ENCODE measurements at regions not wholly inside any gene's neighbourhood (a gene's known extent, or its start where the extent isn't known, plus 50 kb on each side); places are given as distances from the start of the nearest gene placed in this dataset.

DNA sequence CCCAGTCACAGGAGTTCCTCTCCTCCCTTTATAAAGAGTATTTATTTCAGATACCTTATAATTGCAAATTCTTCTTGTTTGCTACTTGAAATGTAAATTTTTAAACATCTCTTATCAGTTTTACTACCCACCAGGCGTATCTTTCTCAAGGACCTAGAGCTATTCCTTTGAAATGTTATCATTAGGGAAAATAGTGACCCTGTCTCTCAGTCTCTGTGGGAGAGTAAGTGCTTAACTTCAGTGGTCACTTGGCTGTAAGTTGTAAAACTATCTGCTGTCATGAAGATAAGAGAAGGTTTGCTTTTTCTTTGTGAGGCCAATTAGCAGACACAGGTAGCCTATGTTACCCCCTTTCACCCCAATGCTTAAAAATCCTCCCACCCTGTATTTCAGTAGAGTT is 241.6 kb downstream of the TACR3 start:
- Histone ChIP-seq H3K27me3 (ENCODE audit: control insufficient read depth, insufficient read depth, low read length) (no peaks in the 10 kb centered on the region), H3K4me3 (ENCODE audit: low read length) (no peak overlapping the region), H3K27ac (ENCODE audit: low read length) (no peak overlapping the region), H3K4me1 (ENCODE audit: control insufficient read depth, insufficient read depth, low read length) (no peaks in the 10 kb centered on the region), H3K9me3 (replicated peaks; ENCODE audit: control insufficient read depth, low read depth, low read length) (no peaks in the 10 kb centered on the region), H3K36me3 (ENCODE audit: control insufficient read depth, insufficient read depth, low read length) (no peaks in the 10 kb centered on the region)
- WGBS (ENCODE audit: insufficient coverage), result no CpG with 5 or more reads among the region's 1 CpG
- DNase-seq, result no peak

GRCh38 chr4:103457566-103457965 is 259.4 kb upstream of the CENPE start:
- Histone ChIP-seq H3K9me3 (replicated peaks; ENCODE audit: control insufficient read depth, low read depth, low read length) (peaks cover 4% of the 10 kb centered on the region), H3K4me3 (ENCODE audit: low read length) (no peak overlapping the region), H3K4me1 (ENCODE audit: control insufficient read depth, insufficient read depth, low read length) (no peaks in the 10 kb centered on the region), H3K27me3 (ENCODE audit: control insufficient read depth, insufficient read depth, low read length) (no peaks in the 10 kb centered on the region), H3K36me3 (ENCODE audit: control insufficient read depth, insufficient read depth, low read length) (no peaks in the 10 kb centered on the region), H3K27ac (ENCODE audit: low read length) (no peak overlapping the region)
- WGBS (ENCODE audit: insufficient coverage), result no CpG with 5 or more reads among the region's 2 CpGs
- no peak for DNase-seq

DNA sequence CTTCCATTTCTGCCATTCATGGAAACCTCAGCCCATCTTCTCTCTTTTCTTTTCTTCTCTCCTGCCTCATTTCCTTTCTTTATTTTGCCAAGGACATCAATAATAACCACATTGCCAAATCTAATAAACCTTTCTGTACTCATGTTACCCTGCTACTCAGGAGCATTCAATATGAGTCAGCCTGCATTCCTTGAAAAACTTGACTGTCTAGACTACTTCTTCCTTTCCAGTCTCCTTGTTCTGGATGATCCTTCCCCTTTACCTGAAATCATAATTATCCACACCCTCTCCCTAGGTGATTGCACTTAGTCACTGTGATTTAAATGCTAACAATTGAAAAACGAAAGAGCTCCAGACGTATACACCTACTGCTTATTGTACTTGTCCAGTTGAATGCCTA is 253.2 kb upstream of the CENPE start:
- no peak for DNase-seq
- peaks cover 4% of the 10 kb centered on the region for H3K9me3 ChIP-seq (replicated peaks; ENCODE audit: control insufficient read depth, low read depth, low read length)
- no peak overlapping the region for H3K27ac ChIP-seq (ENCODE audit: low read length)
- H3K4me1 ChIP-seq (ENCODE audit: control insufficient read depth, insufficient read depth, low read length), result no peaks in the 10 kb centered on the region
- 94% methylated on average over 2 of the region's 2 CpGs for WGBS (ENCODE audit: insufficient coverage)
- no peaks in the 10 kb centered on the region for H3K27me3 ChIP-seq (ENCODE audit: control insufficient read depth, insufficient read depth, low read length)
- H3K36me3 ChIP-seq (ENCODE audit: control insufficient read depth, insufficient read depth, low read length), result no peaks in the 10 kb centered on the region
- H3K4me3 ChIP-seq (ENCODE audit: low read length), result no peak overlapping the region

DNA sequence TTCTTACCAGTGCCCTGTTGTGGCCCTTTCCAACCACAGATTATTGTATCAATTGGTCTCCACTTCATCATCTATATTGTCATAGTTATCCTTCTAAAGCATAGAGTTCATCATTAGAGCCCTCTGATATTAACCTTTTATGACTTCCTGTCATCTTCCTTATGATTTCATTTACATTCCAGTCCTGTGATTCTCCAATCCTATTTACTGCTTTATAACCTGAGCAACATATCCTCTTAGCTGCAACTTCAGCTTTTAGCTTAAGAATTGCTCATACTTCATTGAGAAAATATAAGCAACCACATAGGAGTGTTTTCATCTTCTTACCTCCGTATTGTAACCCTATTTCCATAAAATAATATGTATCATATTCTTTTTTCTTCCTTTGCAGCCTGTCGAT is 252.6 kb upstream of the CENPE start:
- WGBS (ENCODE audit: insufficient coverage), result no CpG with 5 or more reads among the region's 2 CpGs
- Histone ChIP-seq H3K36me3 (ENCODE audit: control insufficient read depth, insufficient read depth, low read length) (no peaks in the 10 kb centered on the region), H3K4me1 (ENCODE audit: control insufficient read depth, insufficient read depth, low read length) (no peaks in the 10 kb centered on the region)

DNA sequence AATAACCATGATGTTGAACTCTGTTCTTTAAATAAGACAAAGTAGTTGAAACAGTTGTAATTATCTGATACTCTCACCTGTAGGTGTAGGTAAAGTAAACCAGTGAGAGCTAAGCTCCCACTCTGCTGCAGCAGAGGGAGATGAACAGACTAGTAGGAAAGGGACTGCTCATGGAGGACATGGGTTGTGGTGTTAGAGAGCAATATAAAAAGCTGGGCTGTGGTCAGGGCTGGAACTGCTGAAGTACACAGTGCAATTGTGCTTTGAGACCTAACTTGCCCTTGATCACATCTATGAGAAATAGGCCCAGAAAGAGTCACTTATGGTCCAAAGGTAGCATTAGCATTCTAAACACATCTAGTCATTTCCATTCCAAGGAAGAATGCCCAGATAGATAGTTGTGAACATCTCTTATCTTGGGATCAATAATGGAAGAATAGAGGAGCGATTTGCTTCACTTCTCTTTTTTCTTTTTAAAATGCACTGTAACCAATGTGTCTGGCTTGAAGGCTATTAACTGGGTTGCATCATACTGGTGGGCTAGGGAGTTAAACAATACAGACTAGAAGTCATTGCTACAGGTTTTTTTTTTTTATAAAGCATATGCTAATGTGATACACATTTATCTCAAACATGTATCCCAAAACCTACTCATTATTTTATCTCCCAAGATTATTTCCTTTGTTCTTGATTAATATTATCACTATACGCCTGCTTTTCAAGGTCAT is 251.3 kb upstream of the CENPE start:
- Histone ChIP-seq H3K9me3 (replicated peaks; ENCODE audit: control insufficient read depth, low read depth, low read length) (no peaks in the 10 kb centered on the region), H3K4me3 (ENCODE audit: low read length) (no peak overlapping the region), H3K36me3 (ENCODE audit: control insufficient read depth, insufficient read depth, low read length) (no peaks in the 10 kb centered on the region), H3K4me1 (ENCODE audit: control insufficient read depth, insufficient read depth, low read length) (no peaks in the 10 kb centered on the region), H3K27ac (ENCODE audit: low read length) (no peak overlapping the region), H3K27me3 (ENCODE audit: control insufficient read depth, insufficient read depth, low read length) (no peaks in the 10 kb centered on the region)
- DNase-seq, result no peak
- WGBS (ENCODE audit: insufficient coverage), result no CpG with 5 or more reads among the region's 2 CpGs

More for the DNA sequence above, 252.6 kb upstream of the CENPE start:
- no peaks in the 10 kb centered on the region for H3K27me3 ChIP-seq (ENCODE audit: control insufficient read depth, insufficient read depth, low read length)
- no peak overlapping the region for H3K27ac ChIP-seq (ENCODE audit: low read length)
- no peak overlapping the region for H3K4me3 ChIP-seq (ENCODE audit: low read length)
- DNase-seq, result no peak
- H3K9me3 ChIP-seq (replicated peaks; ENCODE audit: control insufficient read depth, low read depth, low read length), result peaks cover 4% of the 10 kb centered on the region

- DNase-seq, result no peak
- H3K27me3 ChIP-seq (ENCODE audit: control insufficient read depth, insufficient read depth, low read length), result no peaks in the 10 kb centered on the region
- no CpG with 5 or more reads among the region's 1 CpG for WGBS (ENCODE audit: insufficient coverage)
- no peak overlapping the region for H3K27ac ChIP-seq (ENCODE audit: low read length)
- no peaks in the 10 kb centered on the region for H3K9me3 ChIP-seq (replicated peaks; ENCODE audit: control insufficient read depth, low read depth, low read length)
- no peaks in the 10 kb centered on the region for H3K36me3 ChIP-seq (ENCODE audit: control insufficient read depth, insufficient read depth, low read length)
- H3K4me3 ChIP-seq (ENCODE audit: low read length), result no peak overlapping the region
- no peaks in the 10 kb centered on the region for H3K4me1 ChIP-seq (ENCODE audit: control insufficient read depth, insufficient read depth, low read length)
Measured at GRCh38 chr4:103445377-103445776, 247.2 kb upstream of the CENPE start.

DNA sequence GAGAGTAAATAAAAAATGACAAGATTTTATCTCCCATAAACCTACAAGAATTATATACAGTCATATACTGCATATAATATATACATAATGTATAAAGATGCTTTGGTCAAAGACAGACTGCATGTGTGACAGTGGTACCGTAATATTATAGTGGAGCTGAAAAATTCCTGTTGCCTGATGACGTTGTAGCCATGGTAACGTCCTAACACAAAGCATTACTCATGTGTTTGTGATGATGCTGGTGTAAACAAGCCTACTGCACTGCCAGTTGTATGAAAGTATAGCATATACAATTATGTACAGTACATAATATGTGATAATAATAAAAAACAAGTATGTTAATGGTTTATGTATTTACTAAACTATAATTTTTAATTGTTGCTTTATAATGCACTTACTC is 245.2 kb upstream of the CENPE start:
- Histone ChIP-seq H3K36me3 (ENCODE audit: control insufficient read depth, insufficient read depth, low read length) (no peaks in the 10 kb centered on the region), H3K27ac (ENCODE audit: low read length) (no peak overlapping the region), H3K4me1 (ENCODE audit: control insufficient read depth, insufficient read depth, low read length) (no peaks in the 10 kb centered on the region), H3K27me3 (ENCODE audit: control insufficient read depth, insufficient read depth, low read length) (no peaks in the 10 kb centered on the region), H3K9me3 (replicated peaks; ENCODE audit: control insufficient read depth, low read depth, low read length) (no peaks in the 10 kb centered on the region), H3K4me3 (ENCODE audit: low read length) (no peak overlapping the region)
- DNase-seq, result peak; percentile 52
- WGBS (ENCODE audit: insufficient coverage), result 30% methylated on average over 2 of the region's 3 CpGs

GRCh38 chr4:103429283-103429682 is 231.1 kb upstream of the CENPE start:
- DNase-seq, result no peak
- Histone ChIP-seq H3K4me1 (ENCODE audit: control insufficient read depth, insufficient read depth, low read length) (no peaks in the 10 kb centered on the region), H3K4me3 (ENCODE audit: low read length) (no peak overlapping the region), H3K9me3 (replicated peaks; ENCODE audit: control insufficient read depth, low read depth, low read length) (no peaks in the 10 kb centered on the region), H3K27me3 (ENCODE audit: control insufficient read depth, insufficient read depth, low read length) (no peaks in the 10 kb centered on the region), H3K27ac (ENCODE audit: low read length) (no peak overlapping the region), H3K36me3 (ENCODE audit: control insufficient read depth, insufficient read depth, low read length) (no peaks in the 10 kb centered on the region)
- 30% methylated on average over 7 of the region's 7 CpGs for WGBS (ENCODE audit: insufficient coverage)

GRCh38 chr4:103425406-103425805 is 227.3 kb upstream of the CENPE start:
- Histone ChIP-seq H3K36me3 (ENCODE audit: control insufficient read depth, insufficient read depth, low read length) (no peaks in the 10 kb centered on the region), H3K27ac (ENCODE audit: low read length) (no peak overlapping the region), H3K9me3 (replicated peaks; ENCODE audit: control insufficient read depth, low read depth, low read length) (no peaks in the 10 kb centered on the region), H3K27me3 (ENCODE audit: control insufficient read depth, insufficient read depth, low read length) (no peaks in the 10 kb centered on the region), H3K4me3 (ENCODE audit: low read length) (no peak overlapping the region), H3K4me1 (ENCODE audit: control insufficient read depth, insufficient read depth, low read length) (no peaks in the 10 kb centered on the region)
- no CpG with 5 or more reads among the region's 1 CpG for WGBS (ENCODE audit: insufficient coverage)
- no peak for DNase-seq

DNA sequence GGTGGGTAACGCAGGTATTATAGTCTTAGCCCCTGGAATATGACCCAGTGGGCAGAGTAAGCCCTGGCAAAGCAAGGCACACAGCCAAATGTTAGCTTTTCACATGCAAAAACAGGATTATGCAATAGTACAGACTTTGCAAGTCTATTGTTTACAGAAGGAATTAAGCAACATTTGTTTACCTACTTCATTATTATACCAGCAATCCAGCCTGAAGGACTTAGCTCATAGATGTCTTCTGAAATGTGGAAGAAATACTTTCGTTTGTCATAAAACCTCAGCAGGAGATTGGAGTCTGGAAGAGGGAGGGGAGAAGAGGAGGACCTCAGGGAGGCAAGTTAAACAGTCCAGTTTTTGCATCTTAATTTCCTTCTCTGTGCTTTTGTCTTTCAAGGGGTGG is 226.7 kb upstream of the CENPE start:
- no peaks in the 10 kb centered on the region for H3K4me1 ChIP-seq (ENCODE audit: control insufficient read depth, insufficient read depth, low read length)
- no peak for DNase-seq
- H3K27me3 ChIP-seq (ENCODE audit: control insufficient read depth, insufficient read depth, low read length), result no peaks in the 10 kb centered on the region
- H3K9me3 ChIP-seq (replicated peaks; ENCODE audit: control insufficient read depth, low read depth, low read length), result no peaks in the 10 kb centered on the region
- H3K36me3 ChIP-seq (ENCODE audit: control insufficient read depth, insufficient read depth, low read length), result no peaks in the 10 kb centered on the region
- H3K4me3 ChIP-seq (ENCODE audit: low read length), result no peak overlapping the region
- 36% methylated on average over 2 of the region's 2 CpGs for WGBS (ENCODE audit: insufficient coverage)
- no peak overlapping the region for H3K27ac ChIP-seq (ENCODE audit: low read length)

- no peak overlapping the region for H3K27ac ChIP-seq (ENCODE audit: low read length)
- no peaks in the 10 kb centered on the region for H3K4me1 ChIP-seq (ENCODE audit: control insufficient read depth, insufficient read depth, low read length)
- no peak overlapping the region for H3K4me3 ChIP-seq (ENCODE audit: low read length)
- no peaks in the 10 kb centered on the region for H3K36me3 ChIP-seq (ENCODE audit: control insufficient read depth, insufficient read depth, low read length)
- WGBS (ENCODE audit: insufficient coverage), result no CpG with 5 or more reads among the region's 2 CpGs
- no peaks in the 10 kb centered on the region for H3K9me3 ChIP-seq (replicated peaks; ENCODE audit: control insufficient read depth, low read depth, low read length)
- H3K27me3 ChIP-seq (ENCODE audit: control insufficient read depth, insufficient read depth, low read length), result no peaks in the 10 kb centered on the region
- no peak for DNase-seq
Measured at GRCh38 chr4:103423261-103423660, 225.1 kb upstream of the CENPE start.

Measured in muscle of leg (tissue), 3 donors.